Uterus (tissue), 3 donors: ENCODE measurements at regions not wholly inside any gene's neighbourhood (a gene's known extent, or its start where the extent isn't known, plus 50 kb on each side); places are given as distances from the start of the nearest gene placed in this dataset.
"Not testable (repeated sequence)": the region's sequence is repeated elsewhere in the genome, so short reads cannot be mapped to it uniquely, and the experiment has no call there.

Source experiments
- DNase-seq, 2 donors: peaks; one replicate each; pipeline ENCODE4 v3.0.0-alpha.2; 2019 to 2020
- H3K27ac ChIP-seq, 2 donors: fragments of 200-600 bp; sonication (generic); 1 replicate in 1 of 2; 2 replicates in 1 of 2; pipeline ENCODE4 v1.5.1; 2016 to 2018
- H3K27me3 ChIP-seq, 2 donors: fragments of 200-600 bp; sonication (generic); one replicate each; pipeline ENCODE4 v1.5.1; 2018 to 2019; ENCODE audit warnings: control low read depth in 1 of 2
- H3K36me3 ChIP-seq, 2 donors: fragments of 200-600 bp; sonication (generic); one replicate each; pipeline ENCODE4 v1.5.1; 2019; ENCODE audit warnings: control low read depth in 1 of 2
- H3K4me1 ChIP-seq, 2 donors: fragments of 200-600 bp; sonication (generic); one replicate each; pipeline ENCODE4 v1.5.1; 2018 to 2019; ENCODE audit warnings: control low read depth in 1 of 2
- H3K4me3 ChIP-seq, 2 donors: fragments of 200-600 bp; sonication (generic); 1 replicate in 1 of 2; 2 replicates in 1 of 2; pipeline ENCODE4 v1.5.1; 2018 to 2019; ENCODE audit warnings: mild to moderate bottlenecking in 1 of 2
- H3K9me3 ChIP-seq, 2 donors: fragments of 200-600 bp; sonication (generic); one replicate each; pipeline ENCODE4 v1.5.1; 2019; ENCODE audit warnings: control low read depth in 1 of 2
- CTCF ChIP-seq, 4 experiments: fragments of 200-600 bp in 2 of 4; fragments of 450-650 bp in 2 of 4; sonication (generic) in 2 of 4; IDR thresholded peaks; one replicate each; pipeline ENCODE4 v1.5.1; 2016 to 2019; ENCODE audit warnings: antibody characterized with exemption in 4 of 4, mild to moderate bottlenecking in 2 of 4, moderate library complexity in 1 of 4
- POLR2A ChIP-seq, 2 donors: fragments of 450-650 bp; IDR thresholded peaks; one replicate each; pipeline ENCODE4 v1.6.1; 2016; ENCODE audit warnings: antibody characterized with exemption in 2 of 2, mild to moderate bottlenecking in 1 of 2, moderate library complexity in 1 of 2
- intact Hi-C: fragments of 100-400 bp; cut with DNase I; formaldehyde crosslinking; loops from one replicate; pipeline ENCODE4 v1.15.1; 2023; ENCODE audit warnings: low total_unique reads
- donor health status: DM: yes; HTN: yes; CAD: no.

GRCh38 chr4:79197275-79198009, 128.4 kb downstream of the NAA11 start:
- DNase-seq, result no peak
- Histone ChIP-seq H3K4me1 (no peaks in the 10 kb centered on the region), H3K36me3 (no peaks in the 10 kb centered on the region), H3K4me3 (no peak overlapping the region), H3K27me3 (no peaks in the 10 kb centered on the region), H3K9me3 (no peaks in the 10 kb centered on the region), H3K27ac (no peak overlapping the region)
- intact Hi-C loops, result no loop called here
- TF ChIP-seq POLR2A (IDR thresholded peaks at IDR 0.05) (no peak), CTCF (IDR thresholded peaks at IDR 0.05) (no peak)

GRCh38 chr4:79191292-79191691, 134.6 kb downstream of the NAA11 start:
- H3K4me1 ChIP-seq, H3K27me3 ChIP-seq, DNase-seq, intact Hi-C loops, H3K9me3 ChIP-seq, H3K27ac ChIP-seq, H3K36me3 ChIP-seq, H3K4me3 ChIP-seq: not testable (repeated sequence)

- H3K4me1 ChIP-seq, result no peaks in the 10 kb centered on the region
- TF ChIP-seq CTCF (IDR thresholded peaks at IDR 0.05) (no peak), POLR2A (IDR thresholded peaks at IDR 0.05) (no peak)
- H3K36me3 ChIP-seq, result no peaks in the 10 kb centered on the region
- no peak overlapping the region for H3K27ac ChIP-seq
- no peak for DNase-seq
- H3K9me3 ChIP-seq, result no peaks in the 10 kb centered on the region
- H3K4me3 ChIP-seq, result no peak overlapping the region
- intact Hi-C loops, result no loop called here
- H3K27me3 ChIP-seq, result no peaks in the 10 kb centered on the region
These were observed 140.3 kb downstream of the NAA11 start for GRCh38 chr4:79185526-79186045.

- intact Hi-C loops, result no loop called here
- Histone ChIP-seq H3K4me3 (no peak overlapping the region), H3K27me3 (no peaks in the 10 kb centered on the region), H3K9me3 (no peaks in the 10 kb centered on the region), H3K36me3 (no peaks in the 10 kb centered on the region), H3K4me1 (no peaks in the 10 kb centered on the region), H3K27ac (no peak overlapping the region)
- DNase-seq, result no peak
- TF ChIP-seq POLR2A (IDR thresholded peaks at IDR 0.05) (no peak), CTCF (IDR thresholded peaks at IDR 0.05) (no peak)
These were observed 141.4 kb downstream of the NAA11 start for GRCh38 chr4:79184476-79184875.

- no peak overlapping the region for H3K27ac ChIP-seq
- no peak overlapping the region for H3K4me3 ChIP-seq
- intact Hi-C loops, result no loop called here
- DNase-seq, result no peak
- TF ChIP-seq CTCF (IDR thresholded peaks at IDR 0.05) (no peak), POLR2A (IDR thresholded peaks at IDR 0.05) (no peak)
- no peaks in the 10 kb centered on the region for H3K36me3 ChIP-seq
- no peaks in the 10 kb centered on the region for H3K9me3 ChIP-seq
- no peaks in the 10 kb centered on the region for H3K4me1 ChIP-seq
- no peaks in the 10 kb centered on the region for H3K27me3 ChIP-seq
These were observed 143.7 kb downstream of the NAA11 start for GRCh38 chr4:79182209-79182608.
